Nephron (organoid): ENCODE measurements at regions not wholly inside any gene's neighbourhood (a gene's known extent, or its start where the extent isn't known, plus 50 kb on each side); places are given as distances from the start of the nearest gene placed in this dataset.

ENCODE experiments used
- H3K27ac Mint-ChIP-seq, 3 experiments: 2 replicates each; pipeline ENCODE4 v1.8.0; 2020; ENCODE audit warnings: mixed read lengths in 3 of 3, mild to moderate bottlenecking in 2 of 3, moderate library complexity in 1 of 3
- H3K27me3 Mint-ChIP-seq: 2 replicates; pipeline ENCODE4 v1.8.0; 2021; ENCODE audit warnings: low read depth, mild to moderate bottlenecking, moderate library complexity, mixed read lengths
- H3K36me3 Mint-ChIP-seq: 2 replicates; pipeline ENCODE4 v1.8.0; 2020; ENCODE audit warnings: low read depth, mixed read lengths
- H3K4me1 Mint-ChIP-seq: 2 replicates; pipeline ENCODE4 v1.8.0; 2020; ENCODE audit warnings: mixed read lengths
- H3K4me3 Mint-ChIP-seq, 3 experiments: 2 replicates each; pipeline ENCODE4 v1.8.0; 2020; ENCODE audit warnings: mild to moderate bottlenecking in 3 of 3, mixed read lengths in 3 of 3, moderate library complexity in 2 of 3
- H3K9me3 Mint-ChIP-seq: 2 replicates; pipeline ENCODE4 v1.8.0; 2020; ENCODE audit warnings: mixed read lengths
- TF ChIP-seq, protein P1 (sequence below), 3 experiments: fragments of 200-600 bp; sonication (generic); IDR thresholded peaks; one replicate each; pipeline ENCODE4 v1.5.0; 2021; ENCODE audit warnings: antibody characterized with exemption in 3 of 3; ENCODE audit not compliant: unreplicated experiment in 3 of 3

GRCh38 chr3:5035113-5035512, 55.9 kb downstream of the BHLHE40 start:
- TF ChIP-seq, protein P1, sequence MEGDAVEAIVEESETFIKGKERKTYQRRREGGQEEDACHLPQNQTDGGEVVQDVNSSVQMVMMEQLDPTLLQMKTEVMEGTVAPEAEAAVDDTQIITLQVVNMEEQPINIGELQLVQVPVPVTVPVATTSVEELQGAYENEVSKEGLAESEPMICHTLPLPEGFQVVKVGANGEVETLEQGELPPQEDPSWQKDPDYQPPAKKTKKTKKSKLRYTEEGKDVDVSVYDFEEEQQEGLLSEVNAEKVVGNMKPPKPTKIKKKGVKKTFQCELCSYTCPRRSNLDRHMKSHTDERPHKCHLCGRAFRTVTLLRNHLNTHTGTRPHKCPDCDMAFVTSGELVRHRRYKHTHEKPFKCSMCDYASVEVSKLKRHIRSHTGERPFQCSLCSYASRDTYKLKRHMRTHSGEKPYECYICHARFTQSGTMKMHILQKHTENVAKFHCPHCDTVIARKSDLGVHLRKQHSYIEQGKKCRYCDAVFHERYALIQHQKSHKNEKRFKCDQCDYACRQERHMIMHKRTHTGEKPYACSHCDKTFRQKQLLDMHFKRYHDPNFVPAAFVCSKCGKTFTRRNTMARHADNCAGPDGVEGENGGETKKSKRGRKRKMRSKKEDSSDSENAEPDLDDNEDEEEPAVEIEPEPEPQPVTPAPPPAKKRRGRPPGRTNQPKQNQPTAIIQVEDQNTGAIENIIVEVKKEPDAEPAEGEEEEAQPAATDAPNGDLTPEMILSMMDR (IDR thresholded peaks at IDR 0.05; ENCODE audit: unreplicated experiment in 3 of 3) = no peak
- Mint-ChIP-seq H3K27ac (no peak overlapping the region), H3K4me1 (no peaks in the 10 kb centered on the region), H3K27me3 (peaks cover 14% of the 10 kb centered on the region), H3K4me3 (no peak overlapping the region), H3K9me3 (no peaks in the 10 kb centered on the region), H3K36me3 (no peaks in the 10 kb centered on the region)

GRCh38 chr3:5035692-5036391, 56.6 kb downstream of the BHLHE40 start:
- H3K27ac Mint-ChIP-seq = no peak overlapping the region
- H3K4me1 Mint-ChIP-seq = no peaks in the 10 kb centered on the region
- TF ChIP-seq, protein P1 (IDR thresholded peaks at IDR 0.05; ENCODE audit: unreplicated experiment in 3 of 3) = no peak
- H3K9me3 Mint-ChIP-seq = no peaks in the 10 kb centered on the region
- peaks cover 12% of the 10 kb centered on the region for H3K27me3 Mint-ChIP-seq
- no peak overlapping the region for H3K4me3 Mint-ChIP-seq
- H3K36me3 Mint-ChIP-seq = no peaks in the 10 kb centered on the region

- Mint-ChIP-seq H3K36me3 (no peaks in the 10 kb centered on the region), H3K27me3 (peaks cover 12% of the 10 kb centered on the region), H3K9me3 (no peaks in the 10 kb centered on the region), H3K4me3 (no peak overlapping the region), H3K27ac (no peak overlapping the region), H3K4me1 (no peaks in the 10 kb centered on the region)
- TF ChIP-seq, protein P1 (IDR thresholded peaks at IDR 0.05; ENCODE audit: unreplicated experiment in 3 of 3) = no peak
These were observed 57.1 kb downstream of the BHLHE40 start for GRCh38 chr3:5036392-5036766.

GRCh38 chr3:5036858-5037257, 57.6 kb downstream of the BHLHE40 start:
- Mint-ChIP-seq H3K27ac (no peak overlapping the region), H3K36me3 (no peaks in the 10 kb centered on the region), H3K4me3 (no peak overlapping the region), H3K4me1 (no peaks in the 10 kb centered on the region), H3K27me3 (peaks cover 12% of the 10 kb centered on the region), H3K9me3 (no peaks in the 10 kb centered on the region)
- TF ChIP-seq, protein P1 (IDR thresholded peaks at IDR 0.05; ENCODE audit: unreplicated experiment in 3 of 3) = no peak

DNA sequence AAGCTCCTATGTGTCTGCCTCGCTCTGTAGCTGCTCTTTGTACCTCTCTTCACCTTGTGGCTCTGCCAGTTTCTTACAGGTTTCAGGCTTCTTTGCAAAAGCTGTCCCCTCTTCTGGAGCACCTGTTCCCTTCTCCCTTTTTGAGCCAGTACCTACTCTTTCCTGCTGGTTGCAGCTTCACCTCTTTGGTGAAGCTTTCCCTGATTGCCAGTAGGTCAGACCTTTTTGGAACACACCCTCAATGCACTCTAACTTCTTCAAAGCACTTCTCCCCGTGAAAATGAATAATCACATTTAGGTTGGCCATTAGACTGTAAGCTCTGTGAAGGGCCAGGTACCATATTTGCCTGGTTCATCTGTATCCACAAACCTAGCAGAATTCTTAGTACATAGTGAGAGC, 60.3 kb downstream of the BHLHE40 start:
- TF ChIP-seq, protein P1 (IDR thresholded peaks at IDR 0.05; ENCODE audit: unreplicated experiment in 3 of 3) = no peak
- Mint-ChIP-seq H3K27me3 (peaks cover 12% of the 10 kb centered on the region), H3K27ac (no peak overlapping the region), H3K36me3 (no peaks in the 10 kb centered on the region), H3K9me3 (no peaks in the 10 kb centered on the region), H3K4me1 (no peaks in the 10 kb centered on the region), H3K4me3 (no peak overlapping the region)

- Mint-ChIP-seq H3K4me1 (no peaks in the 10 kb centered on the region), H3K36me3 (no peaks in the 10 kb centered on the region), H3K27me3 (peaks cover 12% of the 10 kb centered on the region), H3K4me3 (no peak overlapping the region), H3K9me3 (no peaks in the 10 kb centered on the region), H3K27ac (no peak overlapping the region)
- TF ChIP-seq, protein P1 (IDR thresholded peaks at IDR 0.05; ENCODE audit: unreplicated experiment in 3 of 3) = no peak
These were observed 62.1 kb downstream of the BHLHE40 start for GRCh38 chr3:5041315-5041714.
